Hindlimb muscle (tissue), 1 donor: ENCODE measurements at regions not wholly inside any gene's neighbourhood (a gene's known extent, or its start where the extent isn't known, plus 50 kb on each side); places are given as distances from the start of the nearest gene placed in this dataset.
"Not testable (repeated sequence)": the region's sequence is repeated elsewhere in the genome, so short reads cannot be mapped to it uniquely, and the experiment has no call there.

ENCODE experiments used
- DNase-seq: peaks from one replicate; pipeline ENCODE4 v3.0.0-alpha.2; 2013

GRCh38 chr11:112516261-112516660 is 255.6 kb upstream of the PLET1 start:
- DNase-seq: no peak

- no peak for DNase-seq
Measured at GRCh38 chr11:112516755-112517154, 256.1 kb upstream of the PLET1 start.

DNA sequence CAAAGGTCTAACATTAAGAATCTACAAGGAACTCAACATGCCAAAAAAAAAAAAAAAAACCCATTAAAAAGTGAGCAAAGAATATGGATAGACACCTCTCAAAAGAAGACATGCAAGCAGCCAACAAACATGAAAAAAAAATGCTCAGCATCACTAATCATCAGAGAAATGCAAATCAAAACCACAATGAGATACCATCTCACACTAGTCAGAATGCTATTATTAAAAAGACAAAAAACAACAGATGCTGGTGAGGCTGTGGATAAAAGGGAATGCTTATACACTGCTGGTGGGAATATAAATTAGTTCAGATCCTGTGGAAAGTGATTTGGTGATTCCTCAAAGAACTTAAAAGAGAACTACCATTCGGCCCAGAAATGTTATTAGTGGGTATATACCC is 257.7 kb upstream of the PLET1 start:
- no peak for DNase-seq

DNA sequence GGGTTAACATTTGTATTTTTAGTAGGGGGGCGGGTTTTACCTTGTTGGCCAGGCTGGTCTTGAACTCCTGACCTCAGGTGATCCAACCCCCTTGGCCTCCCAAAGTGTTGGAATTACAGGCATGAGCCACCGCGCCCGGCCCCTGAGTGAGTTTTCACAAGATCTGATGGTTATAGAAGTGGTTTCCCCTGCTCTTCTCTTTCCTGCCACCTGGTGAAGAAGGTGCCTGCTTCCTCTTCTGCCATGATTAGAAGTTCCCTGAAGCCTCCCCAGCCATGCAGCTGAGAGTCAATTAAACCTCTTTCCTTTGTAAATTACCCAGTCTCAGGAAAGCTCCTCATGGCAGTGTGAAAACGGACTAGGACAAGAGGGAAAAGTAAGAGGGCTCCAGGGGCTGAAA is 259.1 kb upstream of the PLET1 start:
- DNase-seq: no peak

GRCh38 chr11:112520354-112520753 is 259.7 kb upstream of the PLET1 start:
- no peak for DNase-seq

GRCh38 chr11:112522536-112522935 is 261.9 kb upstream of the PLET1 start:
- no peak for DNase-seq

GRCh38 chr11:112523031-112523430 is 262.4 kb upstream of the PLET1 start:
- no peak for DNase-seq

GRCh38 chr11:112523477-112523876 is 262.8 kb upstream of the PLET1 start:
- DNase-seq: no peak

GRCh38 chr11:112523951-112524350 is 263.3 kb upstream of the PLET1 start:
- DNase-seq: no peak

GRCh38 chr11:112524798-112525197 is 264.1 kb upstream of the PLET1 start:
- DNase-seq: no peak

DNA sequence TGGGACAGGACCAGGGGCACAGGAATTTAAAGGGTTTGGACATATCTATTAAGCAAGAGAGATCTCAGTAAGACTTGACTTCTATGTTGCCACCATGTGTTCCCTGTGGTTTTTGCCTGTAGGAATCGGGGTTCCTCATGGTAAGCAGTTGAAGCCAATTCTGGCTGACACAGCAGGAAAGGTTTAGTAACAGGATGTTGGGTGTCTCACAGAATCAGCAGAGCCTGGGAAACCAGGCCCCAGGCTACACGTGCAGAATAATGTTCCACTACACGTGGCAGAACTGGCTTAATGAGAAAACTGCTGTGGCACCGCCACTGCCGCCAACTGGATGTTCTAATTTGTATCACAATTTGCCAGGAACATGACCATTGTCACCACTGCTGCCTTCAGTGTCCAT is 264.6 kb upstream of the PLET1 start:
- no peak for DNase-seq

DNA sequence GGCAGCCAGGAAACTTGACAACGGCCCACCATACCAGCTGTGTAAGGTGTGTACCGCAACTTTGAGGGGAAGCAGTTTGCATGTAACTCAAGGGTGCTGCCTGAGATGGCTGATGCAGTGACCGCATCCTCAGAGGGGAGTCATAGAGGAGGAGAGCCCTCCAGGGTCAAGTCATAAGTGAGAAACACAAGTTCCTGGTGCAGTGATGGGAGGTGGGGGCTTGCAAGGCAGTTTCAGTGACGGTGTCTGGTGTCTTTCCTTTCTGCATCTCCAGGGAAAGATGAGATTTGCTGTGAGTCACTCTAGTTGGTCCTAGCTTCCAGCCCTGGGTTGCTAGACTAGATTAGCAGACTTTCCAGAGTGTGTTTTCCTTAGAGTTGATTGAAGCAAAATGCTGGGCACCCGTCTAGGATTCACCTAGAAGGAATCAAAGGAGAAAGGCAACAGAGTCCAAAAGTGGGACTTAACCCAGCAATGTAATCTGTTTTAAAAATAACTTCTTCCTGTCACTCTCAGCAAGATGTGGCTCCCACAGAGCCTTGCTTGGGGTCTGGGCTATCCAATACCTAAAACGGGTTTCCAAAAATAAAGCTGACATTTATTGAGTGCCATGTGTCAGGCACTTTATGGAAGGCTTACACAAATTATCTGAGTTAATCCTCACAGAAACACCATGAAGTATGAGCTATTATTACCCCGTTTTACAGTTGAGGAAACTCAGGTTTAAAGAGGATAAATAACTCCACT is 265.4 kb upstream of the PLET1 start:
- no peak for DNase-seq

- DNase-seq: no peak
Measured at GRCh38 chr11:112526699-112527416, 266.2 kb upstream of the PLET1 start.

GRCh38 chr11:112529071-112529470 is 268.4 kb upstream of the PLET1 start:
- no peak for DNase-seq

- no peak for DNase-seq
Measured at GRCh38 chr11:112532506-112532905, 271.8 kb upstream of the PLET1 start.

GRCh38 chr11:112533682-112534081 is 273.0 kb upstream of the PLET1 start:
- no peak for DNase-seq

DNA sequence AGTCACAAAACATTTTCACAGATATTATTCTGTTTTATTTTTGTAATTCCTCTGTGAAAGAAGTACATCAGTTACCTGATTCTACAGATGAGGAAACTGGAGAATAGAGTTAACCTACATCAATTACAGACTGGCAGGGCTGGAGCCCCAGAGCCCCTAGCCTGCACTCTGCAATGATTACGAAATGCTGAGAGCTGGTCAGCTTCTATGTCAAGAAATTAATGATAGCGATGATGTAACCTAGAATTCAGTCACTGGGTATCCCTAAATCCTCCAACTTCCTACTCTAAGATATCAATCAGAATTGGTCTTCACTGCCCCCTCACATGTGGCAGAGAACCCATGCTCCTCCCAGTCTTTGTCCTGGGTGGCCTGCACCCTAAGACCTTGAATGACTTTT is 273.5 kb upstream of the PLET1 start:
- no peak for DNase-seq

- no peak for DNase-seq
Measured at GRCh38 chr11:112537026-112537425, 276.4 kb upstream of the PLET1 start.

DNA sequence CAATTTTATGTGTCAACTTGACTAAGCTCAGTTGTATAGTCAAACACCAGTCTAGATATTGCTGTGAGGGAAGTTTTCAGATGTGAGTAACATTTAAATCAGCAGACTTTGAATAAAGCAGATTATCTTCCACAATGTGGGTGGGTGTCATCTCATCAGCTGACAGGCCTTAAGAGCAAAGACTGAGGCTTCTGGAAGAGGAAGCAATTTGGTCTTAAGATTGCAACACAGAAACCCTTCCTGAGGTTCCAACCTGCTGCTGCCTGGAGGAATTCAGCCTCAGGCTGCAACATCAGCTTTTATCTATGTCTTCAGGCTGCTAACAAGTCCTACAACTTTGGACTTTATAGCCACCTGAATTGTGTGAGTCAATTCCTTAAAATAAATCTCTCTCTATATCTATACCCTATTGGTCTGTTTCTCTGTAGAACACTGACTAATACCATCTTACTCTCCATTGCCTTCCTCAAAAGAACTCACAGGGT is 277.2 kb upstream of the PLET1 start:
- no peak for DNase-seq

GRCh38 chr11:112538534-112539280 is 278.0 kb upstream of the PLET1 start:
- peak; percentile 29 for DNase-seq

GRCh38 chr11:112539281-112539555 is 278.6 kb upstream of the PLET1 start:
- DNase-seq: not testable (repeated sequence)

DNA sequence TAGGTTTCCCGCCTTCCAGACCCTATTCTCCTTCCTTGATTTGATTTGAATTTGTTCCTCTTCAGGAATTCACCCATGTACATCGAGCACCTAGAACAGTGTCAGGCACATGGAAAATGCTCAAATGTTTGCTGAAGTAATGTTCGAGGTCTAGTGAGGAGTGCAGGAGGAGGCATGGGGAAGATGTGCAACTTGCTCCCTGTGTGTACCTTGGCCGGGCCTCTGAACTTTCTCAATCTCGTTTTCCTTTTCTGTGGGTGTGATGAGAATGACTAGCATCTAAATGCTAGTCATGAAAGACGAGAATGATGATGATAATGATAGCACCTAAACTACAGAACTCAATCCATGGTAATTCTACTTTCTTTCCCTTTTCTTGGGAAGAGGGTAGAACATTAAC is 279.1 kb upstream of the PLET1 start:
- DNase-seq: no peak

GRCh38 chr11:112540261-112540660 is 279.6 kb upstream of the PLET1 start:
- DNase-seq: no peak
